ENCODE measurements at regions not wholly inside any gene's neighbourhood (a gene's known extent, or its start where the extent isn't known, plus 50 kb on each side); places are given as distances from the start of the nearest gene placed in this dataset.

DNA sequence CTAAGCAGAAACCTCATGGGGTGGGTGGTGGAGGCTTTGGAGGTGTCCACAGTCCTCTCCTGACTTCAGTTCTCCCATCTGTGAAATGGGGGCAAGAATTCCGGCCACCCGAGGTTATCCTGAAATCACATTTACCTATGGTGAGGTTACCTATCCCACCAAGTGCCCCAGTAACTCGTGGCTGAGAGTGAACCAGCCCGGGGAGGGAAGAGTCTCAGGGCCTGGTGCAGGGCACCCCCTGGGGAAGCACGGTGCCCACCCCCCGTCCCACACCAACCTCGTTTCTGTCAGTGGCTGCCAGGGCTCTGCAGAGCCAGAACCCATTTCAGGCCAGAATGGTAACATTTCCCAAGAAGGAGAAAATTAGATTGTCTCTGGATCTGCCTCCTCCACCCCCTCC lies 83.7 kb upstream of the VSTM2B start:
- in situ Hi-C loops (cut with MboI; ENCODE audit: low pct_ligation_motif_present in 1 of 4, low pct_unique_long_range_greater_than_20kb in 1 of 4, low sequenced_read_pairs in 3 of 4), result no loop called here
- 83% methylated on average over 7 of the region's 7 CpGs; no CpG with 5 or more reads in 1 of the 2 donors for WGBS, 2 donors (ENCODE audit: low coverage in 1 of 2)
- Histone ChIP-seq H3K9me3 (no peaks in the 10 kb centered on the region), H3K27me3 (no peaks in the 10 kb centered on the region), H3K27ac (no peak overlapping the region), H3K4me3 (no peak overlapping the region), H3K4me1 (no peaks in the 10 kb centered on the region), H3K36me3 (no peaks in the 10 kb centered on the region)
- TF ChIP-seq POLR2A (IDR thresholded peaks at IDR 0.05), result no peak
- TF ChIP-seq POLR2AphosphoS5 (IDR thresholded peaks at IDR 0.05), result no peak
- TF ChIP-seq CTCF (IDR thresholded peaks at IDR 0.05), result no peak
- intact Hi-C loops (cut with DNase I; ENCODE audit: low total_unique reads), result no loop called here
- DNase-seq, result no peak

- H3K4me1 ChIP-seq, result no peaks in the 10 kb centered on the region
- no peak for DNase-seq
- 63% methylated on average over 5 of the region's 5 CpGs; no CpG with 5 or more reads in 1 of the 2 donors for WGBS, 2 donors (ENCODE audit: low coverage in 1 of 2)
- in situ Hi-C loops (cut with MboI; ENCODE audit: low pct_ligation_motif_present in 1 of 4, low pct_unique_long_range_greater_than_20kb in 1 of 4, low sequenced_read_pairs in 3 of 4) (no loop called here), intact Hi-C loops (cut with DNase I; ENCODE audit: low total_unique reads) (no loop called here)
- H3K4me3 ChIP-seq, result no peak overlapping the region
- no peak overlapping the region for H3K27ac ChIP-seq
- H3K27me3 ChIP-seq, result no peaks in the 10 kb centered on the region
- TF ChIP-seq CTCF (IDR thresholded peaks at IDR 0.05), result no peak
- no peak for TF ChIP-seq POLR2A (IDR thresholded peaks at IDR 0.05)
- no peak for TF ChIP-seq EP300 (IDR thresholded peaks at IDR 0.05; ENCODE audit: low read depth)
- TF ChIP-seq POLR2AphosphoS5 (IDR thresholded peaks at IDR 0.05), result no peak
- H3K9me3 ChIP-seq, result no peaks in the 10 kb centered on the region
- H3K36me3 ChIP-seq, result no peaks in the 10 kb centered on the region
Observed at GRCh38 chr19:29442910-29443309, 82.9 kb upstream of the VSTM2B start.

DNA sequence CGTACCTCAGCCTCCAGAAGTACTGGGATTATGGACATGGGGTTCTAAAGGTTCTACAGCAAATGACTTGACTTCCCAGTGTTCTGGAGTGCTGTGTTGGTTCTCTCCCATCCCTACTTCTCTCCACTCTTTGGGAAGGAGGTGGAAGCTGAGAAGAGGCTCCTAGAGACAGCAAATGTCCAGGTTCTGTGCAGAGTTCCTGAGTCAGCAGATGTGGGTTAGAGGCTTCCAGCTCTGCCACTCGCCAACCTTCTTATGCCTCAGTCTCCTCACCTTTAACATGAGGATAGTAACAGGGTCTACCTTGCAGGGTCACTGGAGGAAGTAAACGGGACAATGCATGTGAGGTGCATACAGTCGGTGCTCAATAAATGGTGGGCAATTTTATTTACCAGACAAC lies 80.5 kb upstream of the VSTM2B start:
- no peak for TF ChIP-seq POLR2AphosphoS5 (IDR thresholded peaks at IDR 0.05)
- TF ChIP-seq EP300 (IDR thresholded peaks at IDR 0.05; ENCODE audit: low read depth), result no peak
- TF ChIP-seq CTCF (IDR thresholded peaks at IDR 0.05), result no peak
- TF ChIP-seq POLR2A (IDR thresholded peaks at IDR 0.05), result no peak
- intact Hi-C loops (cut with DNase I; ENCODE audit: low total_unique reads) (no loop called here), in situ Hi-C loops (cut with MboI; ENCODE audit: low pct_ligation_motif_present in 1 of 4, low pct_unique_long_range_greater_than_20kb in 1 of 4, low sequenced_read_pairs in 3 of 4) (no loop called here)
- WGBS, 2 donors (ENCODE audit: low coverage in 1 of 2), result 39 to 74% methylated on average over 3 to 4 of the region's 4 CpGs
- no peaks in the 10 kb centered on the region for H3K27me3 ChIP-seq
- no peak overlapping the region for H3K27ac ChIP-seq
- DNase-seq, result no peak
- no peak overlapping the region for H3K4me3 ChIP-seq
- H3K9me3 ChIP-seq, result no peaks in the 10 kb centered on the region
- H3K4me1 ChIP-seq, result no peaks in the 10 kb centered on the region
- no peaks in the 10 kb centered on the region for H3K36me3 ChIP-seq

DNA sequence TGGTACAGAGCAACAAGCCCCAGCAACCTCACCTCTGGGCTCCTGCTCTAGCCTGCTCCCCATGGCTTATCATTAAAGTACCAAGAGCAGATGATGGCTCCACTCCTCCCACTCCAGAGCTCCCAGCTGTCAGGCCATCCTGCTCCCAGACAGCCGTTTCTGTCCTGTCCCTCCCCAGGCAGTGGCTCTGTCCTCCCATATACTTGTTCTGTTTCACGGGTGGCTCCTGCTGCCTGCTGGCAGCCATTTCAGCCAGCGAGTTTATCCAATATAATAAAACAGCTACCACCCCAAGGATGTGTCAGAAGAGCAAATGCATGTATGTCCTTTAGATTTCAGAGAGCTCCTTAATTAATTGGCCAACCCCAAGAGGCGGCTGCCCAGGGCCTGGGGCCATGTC lies 79.4 kb upstream of the VSTM2B start:
- in situ Hi-C loops (cut with MboI; ENCODE audit: low pct_ligation_motif_present in 1 of 4, low pct_unique_long_range_greater_than_20kb in 1 of 4, low sequenced_read_pairs in 3 of 4), result no loop called here
- Histone ChIP-seq H3K27me3 (no peaks in the 10 kb centered on the region), H3K36me3 (no peaks in the 10 kb centered on the region), H3K9me3 (no peaks in the 10 kb centered on the region), H3K4me3 (no peak overlapping the region), H3K27ac (no peak overlapping the region), H3K4me1 (no peaks in the 10 kb centered on the region)
- 73% methylated on average over 4 of the region's 4 CpGs; no CpG with 5 or more reads in 1 of the 2 donors for WGBS, 2 donors (ENCODE audit: low coverage in 1 of 2)
- TF ChIP-seq POLR2A (IDR thresholded peaks at IDR 0.05) (no peak), EP300 (IDR thresholded peaks at IDR 0.05; ENCODE audit: low read depth) (no peak), POLR2AphosphoS5 (IDR thresholded peaks at IDR 0.05) (no peak), CTCF (IDR thresholded peaks at IDR 0.05) (no peak)
- no peak for DNase-seq
- intact Hi-C loops (cut with DNase I; ENCODE audit: low total_unique reads), result no loop called here
